ENCODE measurements at regions not wholly inside any gene's neighbourhood (a gene's known extent, or its start where the extent isn't known, plus 50 kb on each side); places are given as distances from the start of the nearest gene placed in this dataset.

DNA sequence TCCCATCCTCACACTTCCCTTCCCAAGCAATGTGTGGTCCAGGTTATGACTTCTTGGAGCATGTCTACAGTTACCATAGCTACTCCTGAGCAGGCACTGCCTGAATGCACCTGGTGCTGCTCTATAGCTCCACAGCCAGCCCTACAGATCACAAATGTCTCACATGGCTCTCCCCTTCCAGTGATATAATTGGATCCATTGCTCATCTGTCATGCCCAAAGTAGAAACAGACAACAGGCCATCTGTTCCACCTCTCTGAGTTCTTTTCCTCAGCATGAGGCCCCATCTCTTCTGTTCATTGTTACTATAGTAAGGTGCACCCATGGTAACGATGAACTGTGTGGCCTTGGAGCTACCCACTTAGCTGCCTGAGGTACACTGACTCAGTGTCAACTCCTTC, 320.3 kb upstream of the ZC3H12C start:
- H3K27ac Mint-ChIP-seq, result no peak overlapping the region
- TF ChIP-seq, protein P1, sequence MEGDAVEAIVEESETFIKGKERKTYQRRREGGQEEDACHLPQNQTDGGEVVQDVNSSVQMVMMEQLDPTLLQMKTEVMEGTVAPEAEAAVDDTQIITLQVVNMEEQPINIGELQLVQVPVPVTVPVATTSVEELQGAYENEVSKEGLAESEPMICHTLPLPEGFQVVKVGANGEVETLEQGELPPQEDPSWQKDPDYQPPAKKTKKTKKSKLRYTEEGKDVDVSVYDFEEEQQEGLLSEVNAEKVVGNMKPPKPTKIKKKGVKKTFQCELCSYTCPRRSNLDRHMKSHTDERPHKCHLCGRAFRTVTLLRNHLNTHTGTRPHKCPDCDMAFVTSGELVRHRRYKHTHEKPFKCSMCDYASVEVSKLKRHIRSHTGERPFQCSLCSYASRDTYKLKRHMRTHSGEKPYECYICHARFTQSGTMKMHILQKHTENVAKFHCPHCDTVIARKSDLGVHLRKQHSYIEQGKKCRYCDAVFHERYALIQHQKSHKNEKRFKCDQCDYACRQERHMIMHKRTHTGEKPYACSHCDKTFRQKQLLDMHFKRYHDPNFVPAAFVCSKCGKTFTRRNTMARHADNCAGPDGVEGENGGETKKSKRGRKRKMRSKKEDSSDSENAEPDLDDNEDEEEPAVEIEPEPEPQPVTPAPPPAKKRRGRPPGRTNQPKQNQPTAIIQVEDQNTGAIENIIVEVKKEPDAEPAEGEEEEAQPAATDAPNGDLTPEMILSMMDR (IDR thresholded peaks at IDR 0.05; ENCODE audit: unreplicated experiment), result no peak
- no peak overlapping the region for H3K4me3 Mint-ChIP-seq
- peaks cover 11% of the 10 kb centered on the region for H3K27me3 Mint-ChIP-seq (ENCODE audit: low read depth)
- no peak for DNase-seq (ENCODE audit: low spot score in 2 of 2, unreplicated experiment in 2 of 2)
- no peaks in the 10 kb centered on the region for H3K9me3 Mint-ChIP-seq
- no peaks in the 10 kb centered on the region for H3K36me3 Mint-ChIP-seq
- H3K4me1 Mint-ChIP-seq, result no peaks in the 10 kb centered on the region

DNA sequence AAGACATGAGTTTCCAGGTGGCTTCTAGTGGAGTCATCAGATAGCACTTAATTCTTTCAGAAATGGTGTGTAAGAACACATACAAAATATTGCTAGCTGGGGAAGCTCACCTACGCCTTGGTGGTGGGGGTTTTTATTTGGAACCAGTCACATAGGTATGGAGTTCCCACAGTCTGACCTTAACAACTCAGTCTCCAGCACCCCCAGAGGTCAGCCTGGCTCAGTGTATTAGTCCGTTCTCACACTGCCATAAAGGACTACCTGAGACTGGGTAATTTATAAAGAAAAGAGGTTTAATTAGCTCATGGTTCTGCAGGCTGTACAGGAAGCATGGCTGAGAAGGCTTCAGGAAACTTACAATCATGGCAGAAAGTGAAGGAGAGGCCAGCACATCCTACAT, 317.5 kb upstream of the ZC3H12C start:
- Mint-ChIP-seq H3K9me3 (no peaks in the 10 kb centered on the region), H3K36me3 (no peaks in the 10 kb centered on the region), H3K27ac (no peak overlapping the region), H3K27me3 (ENCODE audit: low read depth) (peaks cover 8% of the 10 kb centered on the region), H3K4me3 (no peak overlapping the region), H3K4me1 (no peaks in the 10 kb centered on the region)
- no peak for DNase-seq (ENCODE audit: low spot score in 2 of 2, unreplicated experiment in 2 of 2)
- TF ChIP-seq, protein P1 (IDR thresholded peaks at IDR 0.05; ENCODE audit: unreplicated experiment), result no peak

DNA sequence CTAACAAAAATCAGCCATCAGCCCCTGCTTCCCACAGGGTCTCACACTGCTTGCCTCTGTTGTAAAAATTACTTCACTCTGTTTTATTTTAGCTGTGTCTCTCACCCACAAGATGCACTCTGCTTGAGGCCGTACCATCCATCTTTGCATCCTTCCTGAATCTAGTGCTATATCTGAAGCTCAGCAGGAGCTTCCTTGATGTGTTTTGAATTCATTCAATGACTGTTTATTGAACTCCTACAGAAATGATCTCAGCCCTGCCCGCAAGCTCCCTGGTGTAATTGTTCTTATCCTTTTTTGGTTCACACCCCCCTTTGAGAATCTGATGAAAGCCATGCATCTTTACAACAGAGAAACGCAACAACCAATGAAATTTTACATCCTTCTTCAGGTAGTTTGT, 310.2 kb upstream of the ZC3H12C start:
- no peak for DNase-seq (ENCODE audit: low spot score in 2 of 2, unreplicated experiment in 2 of 2)
- no peaks in the 10 kb centered on the region for H3K36me3 Mint-ChIP-seq
- no peaks in the 10 kb centered on the region for H3K4me1 Mint-ChIP-seq
- H3K27ac Mint-ChIP-seq, result no peak overlapping the region
- TF ChIP-seq, protein P1 (IDR thresholded peaks at IDR 0.05; ENCODE audit: unreplicated experiment), result no peak
- peaks cover 2% of the 10 kb centered on the region for H3K27me3 Mint-ChIP-seq (ENCODE audit: low read depth)
- no peaks in the 10 kb centered on the region for H3K9me3 Mint-ChIP-seq
- no peak overlapping the region for H3K4me3 Mint-ChIP-seq

GRCh38 chr11:109783840-109784239, 309.4 kb upstream of the ZC3H12C start:
- H3K9me3 Mint-ChIP-seq, result no peaks in the 10 kb centered on the region
- H3K4me1 Mint-ChIP-seq, result peaks cover 1% of the 10 kb centered on the region
- H3K36me3 Mint-ChIP-seq, result no peaks in the 10 kb centered on the region
- no peak overlapping the region for H3K27ac Mint-ChIP-seq
- H3K27me3 Mint-ChIP-seq (ENCODE audit: low read depth), result peaks cover 2% of the 10 kb centered on the region
- TF ChIP-seq, protein P1 (IDR thresholded peaks at IDR 0.05; ENCODE audit: unreplicated experiment), result no peak
- no peak for DNase-seq (ENCODE audit: low spot score in 2 of 2, unreplicated experiment in 2 of 2)
- no peak overlapping the region for H3K4me3 Mint-ChIP-seq

DNA sequence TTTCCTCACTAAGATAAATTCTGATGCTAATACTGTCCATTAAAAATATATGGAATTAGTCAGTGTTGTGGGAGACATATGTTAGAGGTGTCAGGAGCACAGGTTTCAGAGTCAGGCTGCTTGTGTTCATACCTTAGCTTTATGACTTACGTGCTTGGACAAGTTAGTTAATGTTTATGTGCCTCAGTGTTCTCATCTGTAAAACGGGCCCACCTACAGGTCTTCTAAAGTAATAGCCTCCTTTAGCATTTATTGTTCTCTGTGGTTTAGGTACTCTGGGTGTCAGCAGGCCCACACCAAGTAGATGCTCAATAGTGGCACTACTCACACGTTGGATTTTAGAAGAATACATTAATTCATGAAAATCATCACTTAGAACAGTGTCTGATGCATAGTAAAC, 308.7 kb upstream of the ZC3H12C start:
- Mint-ChIP-seq H3K36me3 (no peaks in the 10 kb centered on the region), H3K27ac (no peak overlapping the region)

More for the DNA sequence above, 308.7 kb upstream of the ZC3H12C start:
- H3K4me1 Mint-ChIP-seq, result peaks cover 6% of the 10 kb centered on the region
- no peak for DNase-seq (ENCODE audit: low spot score in 2 of 2, unreplicated experiment in 2 of 2)
- TF ChIP-seq, protein P1 (IDR thresholded peaks at IDR 0.05; ENCODE audit: unreplicated experiment), result no peak
- peaks cover 2% of the 10 kb centered on the region for H3K27me3 Mint-ChIP-seq (ENCODE audit: low read depth)
- no peak overlapping the region for H3K4me3 Mint-ChIP-seq
- H3K9me3 Mint-ChIP-seq, result no peaks in the 10 kb centered on the region
